K562 (cell line): ENCODE measurements at regions not wholly inside any gene's neighbourhood (a gene's known extent, or its start where the extent isn't known, plus 50 kb on each side); places are given as distances from the start of the nearest gene placed in this dataset.

Experiments
- ADNP ChIP-seq: fragments of 200-800 bp; sonication (Bioruptor generic); IDR thresholded peaks from 2 replicates; pipeline ENCODE4 v1.6.1; 2016; ENCODE audit warnings: missing genetic modification characterization, missing compliant biosample characterization
- BCOR ChIP-seq: fragments of 450-650 bp; IDR thresholded peaks from 2 replicates; pipeline ENCODE4 v1.6.1; 2016
- CHD4 ChIP-seq: fragments of 200-600 bp; sonication (generic); IDR thresholded peaks from 3 replicates; pipeline ENCODE4 v1.6.1; 2012; ENCODE audit warnings: low read depth, mild to moderate bottlenecking, mixed read lengths, low read length, inconsistent platforms; ENCODE audit not compliant: insufficient read depth, insufficient replicate concordance, poor library complexity, severe bottlenecking
- EP400 ChIP-seq: fragments of 450-650 bp; IDR thresholded peaks from 2 replicates; pipeline ENCODE4 v1.6.1; 2017; ENCODE audit warnings: antibody characterized with exemption, mild to moderate bottlenecking, moderate library complexity
- FOXM1 ChIP-seq, 2 experiments: fragments of 450-650 bp in 1 of 2; sonication (generic) in 1 of 2; formaldehyde crosslinking in 1 of 2; IDR thresholded peaks; 2 replicates each; pipeline versions ENCODE4 v1.6.1 to v1.9.0; 2017 to 2022; ENCODE audit warnings: low read depth in 2 of 2, mild to moderate bottlenecking in 2 of 2, missing genetic modification reagents in 1 of 2, moderate library complexity in 1 of 2
- JUNB ChIP-seq: fragments of 450-650 bp; formaldehyde crosslinking; conservative IDR thresholded peaks from 2 replicates; pipeline ENCODE4 v1.4.0; 2020; ENCODE audit warnings: mild to moderate bottlenecking
- PCBP2 ChIP-seq: fragments of 200-400 bp; formaldehyde crosslinking; IDR thresholded peaks from 2 replicates; pipeline ENCODE4 v1.6.1; 2018; ENCODE audit warnings: low read length, low read depth, mild to moderate bottlenecking, moderate library complexity; ENCODE audit not compliant: poor library complexity, severe bottlenecking
- RBM34 ChIP-seq: fragments of 200-400 bp; formaldehyde crosslinking; IDR thresholded peaks from 2 replicates; pipeline ENCODE4 v1.6.1; 2018; ENCODE audit warnings: low read length, borderline replicate concordance; ENCODE audit not compliant: insufficient read depth
- RNF219 ChIP-seq: fragments of 250-450 bp; sonication (Bioruptor Pico); IDR thresholded peaks from 2 replicates; pipeline ENCODE4 v1.5.0; 2022; ENCODE audit warnings: mild to moderate bottlenecking
- SIX5 ChIP-seq, 2 experiments: IDR thresholded peaks; 2 replicates each; pipeline ENCODE4 v1.6.1; 2011; ENCODE audit warnings: low read length in 2 of 2, borderline replicate concordance in 1 of 2, low read depth in 1 of 2, mild to moderate bottlenecking in 1 of 2, moderate library complexity in 1 of 2; ENCODE audit not compliant: insufficient read depth in 1 of 2
- TCF3 ChIP-seq: sonication (generic); formaldehyde crosslinking; IDR thresholded peaks from 2 replicates; pipeline ENCODE4 v1.4.0; 2020; ENCODE audit warnings: mild to moderate bottlenecking, missing genetic modification reagents
- ZNF232 ChIP-seq: sonication (generic); formaldehyde crosslinking; IDR thresholded peaks from 2 replicates; pipeline ENCODE4 v1.8.0; 2022; ENCODE audit warnings: mild to moderate bottlenecking, missing genetic modification reagents
- ZNF609 ChIP-seq: sonication (generic); formaldehyde crosslinking; IDR thresholded peaks from 2 replicates; pipeline ENCODE4 v1.8.1; 2023; ENCODE audit warnings: missing genetic modification reagents, mild to moderate bottlenecking, borderline replicate concordance
- ZNF785 ChIP-seq: fragments of 250-450 bp; sonication (Bioruptor Pico); IDR thresholded peaks from 2 replicates; pipeline ENCODE4 v1.4.0; 2020; ENCODE audit warnings: mild to moderate bottlenecking
- ZZZ3 ChIP-seq: fragments of 450-650 bp; IDR thresholded peaks from 2 replicates; pipeline ENCODE4 v1.6.1; 2016; ENCODE audit warnings: antibody characterized with exemption, mild to moderate bottlenecking, moderate library complexity
- TF ChIP-seq, protein P1 (sequence below): sonication (generic); formaldehyde crosslinking; IDR thresholded peaks from 2 replicates; pipeline ENCODE4 v1.8.1; 2023; ENCODE audit warnings: mild to moderate bottlenecking, missing genetic modification reagents

DNA sequence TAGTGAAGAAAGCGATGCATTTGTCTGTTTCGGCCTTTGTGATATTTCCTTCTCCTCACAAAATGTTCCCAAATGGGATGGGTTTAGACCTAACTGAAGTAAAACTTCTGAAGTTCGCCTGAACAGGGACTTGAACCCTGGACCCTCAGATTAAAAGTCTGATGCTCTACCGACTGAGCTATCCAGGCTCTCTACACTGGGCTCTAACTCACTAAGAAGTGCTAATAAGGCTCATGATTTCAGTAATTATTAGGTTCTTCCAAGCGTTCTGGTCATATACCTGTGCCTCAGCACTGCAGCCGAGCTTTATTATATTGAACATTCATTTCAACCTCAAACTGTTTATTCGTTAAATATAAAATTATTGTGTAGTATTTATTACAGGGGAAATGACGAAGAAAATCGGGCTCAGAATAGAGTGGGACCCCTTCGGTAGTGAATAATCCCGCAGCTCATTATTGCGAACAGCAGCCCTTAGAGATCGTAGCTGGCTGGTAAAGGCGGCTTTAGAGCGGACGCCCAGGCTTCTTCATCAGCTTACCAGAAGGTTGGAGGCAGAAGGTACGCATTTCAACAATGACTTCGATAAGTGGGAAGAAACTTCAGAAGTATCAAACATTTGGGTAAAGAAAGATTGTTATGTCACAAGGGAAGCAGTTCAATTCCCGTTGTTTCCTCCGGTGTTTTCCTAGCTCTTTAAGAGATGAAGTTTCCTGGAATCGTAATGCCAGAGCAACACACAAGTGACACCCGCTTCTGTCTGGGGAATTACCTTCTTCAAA, 119.0 kb upstream of the ZNF184 start (continued):
- TF ChIP-seq, protein P1, sequence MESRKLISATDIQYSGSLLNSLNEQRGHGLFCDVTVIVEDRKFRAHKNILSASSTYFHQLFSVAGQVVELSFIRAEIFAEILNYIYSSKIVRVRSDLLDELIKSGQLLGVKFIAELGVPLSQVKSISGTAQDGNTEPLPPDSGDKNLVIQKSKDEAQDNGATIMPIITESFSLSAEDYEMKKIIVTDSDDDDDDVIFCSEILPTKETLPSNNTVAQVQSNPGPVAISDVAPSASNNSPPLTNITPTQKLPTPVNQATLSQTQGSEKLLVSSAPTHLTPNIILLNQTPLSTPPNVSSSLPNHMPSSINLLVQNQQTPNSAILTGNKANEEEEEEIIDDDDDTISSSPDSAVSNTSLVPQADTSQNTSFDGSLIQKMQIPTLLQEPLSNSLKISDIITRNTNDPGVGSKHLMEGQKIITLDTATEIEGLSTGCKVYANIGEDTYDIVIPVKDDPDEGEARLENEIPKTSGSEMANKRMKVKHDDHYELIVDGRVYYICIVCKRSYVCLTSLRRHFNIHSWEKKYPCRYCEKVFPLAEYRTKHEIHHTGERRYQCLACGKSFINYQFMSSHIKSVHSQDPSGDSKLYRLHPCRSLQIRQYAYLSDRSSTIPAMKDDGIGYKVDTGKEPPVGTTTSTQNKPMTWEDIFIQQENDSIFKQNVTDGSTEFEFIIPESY (CRISPR knock-in tag), result no peak
- TF ChIP-seq EP400 (no peak), RNF219 (no peak), JUNB (CRISPR knock-in tag) (no peak), RBM34 (no peak), TCF3 (no peak), FOXM1 (IDR thresholded peaks at IDR 0.05; ENCODE audit: low read depth) (no peak), FOXM1 (CRISPR knock-in tag; IDR thresholded peaks at IDR 0.05; ENCODE audit: low read depth) (no peak), BCOR (peak; percentile 80), ZNF609 (CRISPR knock-in tag) (no peak), CHD4 (no peak), ZNF232 (CRISPR knock-in tag) (no peak), PCBP2 (no peak), ADNP (peak; percentile 92), SIX5 (IDR thresholded peaks at IDR 0.05; ENCODE audit: borderline replicate concordance in 1 of 2, insufficient read depth in 1 of 2, low read depth in 1 of 2, low read length in 2 of 2) (no peak), ZNF785 (CRISPR knock-in tag) (no peak), ZZZ3 (no peak)
